GM19455 (cell line): ENCODE measurements at regions not wholly inside any gene's neighbourhood (a gene's known extent, or its start where the extent isn't known, plus 50 kb on each side); places are given as distances from the start of the nearest gene placed in this dataset.

Source experiments
- ATAC-seq: cut with Tn5 transposase; IDR thresholded peaks from one replicate; pipeline ENCODE4 v1.9.1; 2021; ENCODE audit not compliant: unreplicated experiment

DNA sequence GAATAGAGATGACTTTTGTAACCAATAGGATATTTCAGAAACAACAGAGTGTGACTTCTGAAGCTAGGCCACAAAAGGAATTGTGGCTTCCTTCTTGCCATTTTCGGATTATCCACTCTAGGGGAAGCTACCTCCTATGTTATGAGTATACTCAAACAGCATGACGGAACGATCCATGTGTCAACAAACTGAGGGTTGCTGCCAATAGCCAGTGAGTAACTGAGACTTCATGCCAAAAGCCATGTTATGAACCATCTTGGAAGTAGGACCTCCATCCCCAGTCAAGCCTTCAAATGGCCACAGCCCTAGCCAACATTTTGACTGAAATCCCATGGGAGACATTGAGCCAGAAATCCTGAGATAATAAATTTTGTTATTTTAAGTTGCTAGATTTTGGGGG lies 69.0 kb upstream of the IL6 start:
- ATAC-seq: no peak

- ATAC-seq: no peak
These were observed 69.5 kb upstream of the IL6 start for GRCh38 chr7:22657479-22657878.

- ATAC-seq: no peak
These were observed 71.2 kb upstream of the IL6 start for GRCh38 chr7:22655781-22656180.

DNA sequence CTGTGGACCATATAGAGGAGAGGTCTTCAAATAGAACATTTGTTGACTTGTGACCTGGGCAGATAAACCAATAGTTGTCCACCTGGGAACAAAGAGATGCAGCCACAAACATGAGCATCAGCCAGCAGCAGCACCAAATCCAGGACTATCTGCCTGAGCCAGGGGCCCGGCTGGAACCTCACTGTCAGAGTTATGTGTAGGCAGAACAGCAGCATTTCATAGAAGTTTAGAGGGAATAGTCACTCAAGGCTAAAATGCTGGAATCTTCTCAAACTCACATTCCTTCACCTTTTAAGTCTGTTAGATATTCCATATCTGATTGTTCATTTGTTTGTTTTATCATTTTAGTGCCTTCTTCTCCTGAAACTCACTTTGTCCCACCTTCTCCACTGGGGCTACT lies 72.2 kb upstream of the IL6 start:
- no peak for ATAC-seq

DNA sequence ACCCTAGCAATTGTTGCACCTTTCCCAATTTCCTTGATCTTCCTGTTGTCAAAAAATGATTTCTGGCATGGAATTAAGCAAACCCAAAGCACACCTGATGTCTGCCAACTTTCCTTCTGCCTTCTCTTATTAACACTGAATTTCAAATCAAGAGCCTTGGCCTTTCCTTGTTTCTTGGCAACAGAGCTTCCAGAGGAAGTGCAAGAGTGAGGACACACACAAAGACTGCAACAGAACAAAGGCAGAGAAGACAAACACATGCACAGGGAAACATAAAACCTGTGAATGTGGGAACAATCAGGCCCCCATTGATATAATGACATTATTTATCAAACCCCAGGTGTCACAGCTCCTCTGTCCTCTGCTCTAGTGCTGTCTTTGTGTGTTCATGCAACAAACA lies 73.0 kb upstream of the IL6 start:
- ATAC-seq: no peak

- no peak for ATAC-seq
These were observed 75.3 kb upstream of the IL6 start for GRCh38 chr7:22651534-22652243.

GRCh38 chr7:22651036-22651435 lies 76.0 kb upstream of the IL6 start:
- no peak for ATAC-seq

DNA sequence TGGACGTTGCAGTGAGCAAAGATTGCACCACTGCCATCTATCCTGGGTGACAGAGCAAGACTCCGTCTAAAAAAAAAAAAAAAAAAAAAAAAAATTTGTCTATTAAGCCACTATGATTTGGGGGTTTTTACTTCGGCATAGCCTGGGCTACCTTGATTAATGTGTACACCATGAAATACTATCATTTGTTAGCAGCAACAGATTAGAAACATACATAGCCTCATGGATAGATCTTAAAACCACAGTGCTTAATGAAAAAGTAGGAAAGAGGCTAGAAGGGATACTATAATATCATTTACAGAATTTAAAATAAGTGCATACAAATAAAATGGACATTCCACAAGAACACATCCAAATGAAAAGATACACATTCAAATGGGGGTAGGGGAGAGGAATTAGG lies 77.3 kb upstream of the IL6 start:
- ATAC-seq: no peak

DNA sequence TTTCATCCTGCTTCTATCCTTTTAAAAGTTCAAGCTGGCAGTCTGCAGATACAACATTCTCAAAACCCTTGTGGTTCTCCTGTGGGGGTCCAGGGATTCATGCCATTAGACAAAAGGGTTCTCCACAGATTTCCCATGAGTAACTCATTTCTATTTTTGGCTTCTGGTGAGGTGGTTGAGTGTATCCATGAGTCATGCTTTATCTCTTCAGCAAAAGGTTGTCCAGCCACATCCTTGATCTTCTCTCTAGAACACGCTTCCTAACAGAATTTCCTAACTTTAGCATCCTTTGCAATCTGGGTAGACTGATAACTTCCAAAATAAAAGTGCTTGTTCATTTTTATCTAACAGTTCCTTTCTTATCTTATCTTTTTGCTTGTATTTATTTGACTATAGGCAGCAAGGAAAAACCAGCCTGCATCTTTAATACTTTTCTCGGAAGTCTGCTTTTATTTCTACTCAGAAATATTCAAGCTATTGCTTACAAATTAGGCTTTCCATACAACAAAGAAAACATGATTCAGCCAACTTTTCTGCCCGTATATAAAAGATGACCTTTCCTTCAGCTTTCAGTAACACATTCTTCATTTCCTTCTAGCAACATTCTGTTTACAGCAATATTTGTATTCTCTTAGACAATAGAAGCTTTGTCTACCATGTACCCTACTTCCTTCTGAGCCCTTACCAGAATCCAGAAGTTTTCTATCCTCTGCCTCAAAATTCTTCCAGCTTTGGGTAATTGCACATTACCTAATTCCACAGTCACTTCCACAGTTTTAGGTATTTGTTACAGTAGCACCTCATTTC lies 79.3 kb upstream of the IL6 start:
- no peak for ATAC-seq

DNA sequence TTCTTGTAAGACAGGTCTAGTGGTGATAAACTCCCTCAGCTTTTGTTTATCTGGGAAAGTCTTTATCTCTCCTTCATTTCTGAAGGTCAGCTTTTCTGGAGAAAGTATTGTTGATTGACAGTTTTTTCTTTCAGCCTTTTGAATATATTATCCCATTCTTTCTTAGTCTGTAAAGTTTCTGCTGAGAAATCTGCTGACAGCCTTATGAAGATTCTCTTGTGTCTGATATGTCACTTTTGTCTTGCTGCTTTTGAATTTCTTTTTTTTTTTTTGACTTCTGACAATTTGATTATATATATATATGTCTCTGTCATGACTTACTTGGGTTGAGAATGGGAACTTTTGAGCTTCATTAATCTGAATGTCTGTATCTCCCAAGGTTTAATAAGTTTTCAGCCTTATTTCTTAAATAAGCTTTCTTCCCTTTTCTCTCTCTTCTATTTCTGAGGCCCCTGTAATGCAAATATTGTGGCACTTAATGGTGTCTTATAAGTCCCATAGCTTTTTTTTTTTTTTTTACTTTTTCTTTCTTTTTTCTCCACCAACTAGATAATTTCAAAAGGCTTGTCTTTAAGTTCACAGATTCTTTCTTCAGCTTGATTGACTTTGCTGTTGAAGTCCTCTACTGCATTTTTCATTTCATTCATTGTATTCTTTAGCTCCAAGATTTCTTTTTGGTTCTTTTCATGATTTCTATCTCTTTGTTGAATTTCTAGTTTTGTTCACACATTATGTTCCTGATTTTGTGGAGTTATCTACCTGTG lies 81.4 kb upstream of the IL6 start:
- no peak for ATAC-seq

DNA sequence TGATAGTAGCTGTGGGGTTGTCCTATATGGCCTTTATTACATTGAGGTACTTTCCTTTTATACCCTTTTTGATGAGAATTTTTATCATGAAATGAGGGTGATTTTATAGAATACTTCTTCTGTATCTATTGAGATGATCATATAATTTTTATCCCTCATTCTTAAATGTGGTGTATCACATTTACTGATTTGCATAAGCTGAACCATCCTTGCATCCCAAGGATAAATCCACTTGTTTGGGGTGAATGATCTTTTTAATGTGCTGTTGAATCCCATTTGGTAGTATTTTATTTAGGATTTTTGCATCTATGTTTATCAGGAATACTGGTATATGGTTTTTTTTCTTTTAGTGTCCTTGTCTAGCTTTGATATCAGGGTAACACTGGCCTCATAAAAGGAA lies 84.5 kb upstream of the IL6 start:
- ATAC-seq: no peak

DNA sequence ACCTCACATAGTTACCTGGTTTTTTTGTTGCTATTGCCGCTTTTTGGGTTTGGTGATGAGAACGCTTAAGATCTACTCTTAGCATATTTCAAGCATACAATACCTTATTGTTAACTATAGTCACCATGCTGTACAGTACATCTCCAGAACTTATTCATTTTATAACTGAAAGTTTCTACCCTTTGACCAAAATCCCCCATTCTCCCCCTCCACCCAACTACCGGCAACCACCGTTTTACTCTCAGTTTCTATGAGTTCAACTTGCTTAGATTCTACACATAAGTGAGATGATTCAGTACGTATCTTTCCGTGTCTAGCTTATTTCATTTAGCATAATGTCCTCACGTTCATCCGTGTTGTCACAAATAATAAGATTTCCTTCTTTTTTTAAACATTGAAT lies 86.7 kb upstream of the IL6 start:
- peak; percentile 98 for ATAC-seq

DNA sequence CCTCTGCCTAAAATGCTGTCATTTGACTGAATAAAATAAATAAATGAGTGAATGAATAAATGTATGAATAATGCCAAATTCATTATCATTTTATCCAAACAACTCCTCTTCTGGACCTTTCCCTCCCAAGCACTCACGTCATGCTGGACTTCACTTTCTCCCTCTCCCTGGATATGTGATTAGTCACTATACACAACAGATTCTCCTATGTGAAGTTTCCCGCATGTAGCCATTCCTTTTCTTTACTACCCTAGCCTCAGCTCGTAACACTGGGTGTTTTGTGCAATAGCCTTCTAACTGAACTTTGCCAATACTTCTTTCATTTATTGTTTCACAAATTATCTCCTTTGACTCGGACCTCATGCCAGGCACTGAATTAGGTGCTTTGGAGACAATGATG lies 87.6 kb upstream of the IL6 start:
- ATAC-seq: no peak

GRCh38 chr7:22635349-22635748 lies 91.7 kb upstream of the IL6 start:
- ATAC-seq: no peak

DNA sequence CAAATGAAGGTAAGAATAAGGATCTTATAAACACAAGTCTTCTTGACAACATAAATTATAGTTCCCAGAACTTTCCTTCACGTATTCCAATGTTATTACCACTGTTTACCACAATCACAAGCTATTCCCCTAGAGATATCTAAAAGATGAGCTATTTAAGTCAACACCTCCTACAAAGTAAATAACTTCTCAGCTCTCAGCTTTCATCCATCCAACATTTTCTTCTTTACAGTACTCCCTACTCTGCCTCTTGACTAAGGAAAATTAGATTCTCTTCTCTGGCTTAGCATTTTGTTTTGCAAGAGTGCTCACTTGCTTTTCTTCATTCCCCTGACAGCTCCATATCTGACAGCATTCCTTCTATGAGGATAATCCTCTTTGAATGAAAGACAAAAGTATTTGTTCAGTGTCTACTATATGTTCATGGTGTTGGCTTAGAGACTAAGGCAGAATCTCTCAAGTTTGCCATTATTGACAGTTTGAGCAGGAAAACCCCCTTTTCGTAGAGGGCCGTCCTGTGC lies 93.0 kb upstream of the IL6 start:
- no peak for ATAC-seq

DNA sequence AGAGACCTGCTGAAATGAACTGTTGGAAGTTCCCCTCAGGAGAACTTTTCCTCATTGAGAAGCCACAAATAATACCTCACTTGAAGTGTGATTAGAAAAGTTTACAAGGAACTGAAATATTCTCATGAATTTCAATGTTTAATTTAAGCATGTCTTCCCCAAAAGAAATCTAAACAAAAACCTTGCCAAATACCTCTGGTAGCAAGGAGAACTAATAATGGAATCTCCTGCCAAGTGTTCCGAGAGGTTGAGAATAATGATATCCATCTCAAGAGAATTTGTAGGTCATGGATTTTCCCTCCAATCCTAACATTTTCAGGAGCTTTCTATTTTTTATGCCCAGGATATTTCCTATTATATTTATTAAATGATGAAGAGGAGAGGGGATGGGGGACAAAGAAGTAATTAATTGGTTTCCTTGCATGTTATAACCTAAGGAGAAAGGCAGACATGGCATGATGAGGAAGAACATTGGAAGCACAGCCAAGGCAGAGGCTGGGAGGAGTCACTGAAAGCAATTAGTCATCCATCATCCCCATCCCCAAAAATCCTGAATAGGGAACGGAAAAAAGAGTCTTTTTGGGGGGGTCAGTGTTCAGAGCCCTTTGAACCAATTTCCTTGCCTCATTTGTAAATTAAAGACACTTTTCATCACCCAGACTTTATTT lies 93.6 kb upstream of the IL6 start:
- ATAC-seq: no peak

DNA sequence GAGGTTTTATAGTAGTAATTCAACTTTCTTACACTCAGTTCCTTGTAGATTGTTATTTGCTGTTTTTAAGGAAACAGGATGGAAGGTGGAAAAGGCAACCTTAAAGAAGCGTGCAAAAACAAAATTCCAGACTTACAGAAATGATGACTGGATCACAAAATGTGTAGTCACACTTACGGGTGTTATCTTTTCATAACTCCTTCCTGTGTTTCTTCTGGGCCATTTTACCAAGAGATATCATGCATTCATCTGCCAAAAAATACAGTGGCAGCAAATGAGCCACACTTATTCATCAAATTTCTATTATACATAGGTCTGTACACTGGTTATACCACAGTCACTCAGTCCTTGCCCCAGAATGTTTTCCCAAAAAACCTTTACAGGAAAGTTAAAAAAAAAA lies 94.3 kb upstream of the IL6 start:
- ATAC-seq: no peak

- no peak for ATAC-seq
These were observed 95.3 kb upstream of the IL6 start for GRCh38 chr7:22631730-22632129.

- ATAC-seq: no peak
These were observed 96.9 kb upstream of the IL6 start for GRCh38 chr7:22630069-22630468.

GRCh38 chr7:22629056-22629455 lies 97.9 kb upstream of the IL6 start:
- no peak for ATAC-seq

- no peak for ATAC-seq
These were observed 98.9 kb upstream of the IL6 start for GRCh38 chr7:22628112-22628511.
